ENCODE measurements at regions not wholly inside any gene's neighbourhood (a gene's known extent, or its start where the extent isn't known, plus 50 kb on each side); places are given as distances from the start of the nearest gene placed in this dataset.

GRCh38 chr11:19428206-19429002 is 187.7 kb upstream of the E2F8 start:
- TF ChIP-seq RCOR1 (conservative IDR thresholded peaks at IDR 0.05; ENCODE audit: low read depth, low read length): no peak
- no peak for TF ChIP-seq CTCF (IDR thresholded peaks at IDR 0.05 in 2 of 3, conservative IDR thresholded peaks at IDR 0.05 in 1 of 3; ENCODE audit: control insufficient read depth in 2 of 3, extremely low read depth in 1 of 3, insufficient read depth in 1 of 3, low read depth in 3 of 3, low read length in 3 of 3)
- no peak for TF ChIP-seq CBFB (IDR thresholded peaks at IDR 0.05; ENCODE audit: low read depth)
- TF ChIP-seq ZNF592 (IDR thresholded peaks at IDR 0.05): no peak
- TF ChIP-seq ESRRA (IDR thresholded peaks at IDR 0.05; ENCODE audit: low read length): no peak
- TF ChIP-seq JUND (IDR thresholded peaks at IDR 0.05; ENCODE audit: low read depth, low read length): no peak

All from GM12878 (cell line).